ENCODE measurements at regions not wholly inside any gene's neighbourhood (a gene's known extent, or its start where the extent isn't known, plus 50 kb on each side); places are given as distances from the start of the nearest gene placed in this dataset.

- DNase-seq (ENCODE audit: low read depth, low spot score), result no peak
- Mint-ChIP-seq H3K4me1 (peaks cover 11% of the 10 kb centered on the region), H3K9me3 (no peaks in the 10 kb centered on the region), H3K4me3 (no peak overlapping the region), H3K27ac (ENCODE audit: unreplicated experiment) (no peak overlapping the region), H3K36me3 (ENCODE audit: low read depth) (no peaks in the 10 kb centered on the region), H3K27me3 (ENCODE audit: low read depth) (no peaks in the 10 kb centered on the region)
- TF ChIP-seq, protein P1, sequence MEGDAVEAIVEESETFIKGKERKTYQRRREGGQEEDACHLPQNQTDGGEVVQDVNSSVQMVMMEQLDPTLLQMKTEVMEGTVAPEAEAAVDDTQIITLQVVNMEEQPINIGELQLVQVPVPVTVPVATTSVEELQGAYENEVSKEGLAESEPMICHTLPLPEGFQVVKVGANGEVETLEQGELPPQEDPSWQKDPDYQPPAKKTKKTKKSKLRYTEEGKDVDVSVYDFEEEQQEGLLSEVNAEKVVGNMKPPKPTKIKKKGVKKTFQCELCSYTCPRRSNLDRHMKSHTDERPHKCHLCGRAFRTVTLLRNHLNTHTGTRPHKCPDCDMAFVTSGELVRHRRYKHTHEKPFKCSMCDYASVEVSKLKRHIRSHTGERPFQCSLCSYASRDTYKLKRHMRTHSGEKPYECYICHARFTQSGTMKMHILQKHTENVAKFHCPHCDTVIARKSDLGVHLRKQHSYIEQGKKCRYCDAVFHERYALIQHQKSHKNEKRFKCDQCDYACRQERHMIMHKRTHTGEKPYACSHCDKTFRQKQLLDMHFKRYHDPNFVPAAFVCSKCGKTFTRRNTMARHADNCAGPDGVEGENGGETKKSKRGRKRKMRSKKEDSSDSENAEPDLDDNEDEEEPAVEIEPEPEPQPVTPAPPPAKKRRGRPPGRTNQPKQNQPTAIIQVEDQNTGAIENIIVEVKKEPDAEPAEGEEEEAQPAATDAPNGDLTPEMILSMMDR (conservative IDR thresholded peaks at IDR 0.05), result no peak
These were observed 1012.5 kb upstream of the SEMA6A start for GRCh38 chr5:117587111-117587510.

GRCh38 chr5:117568622-117569021 lies 994.0 kb upstream of the SEMA6A start:
- Mint-ChIP-seq H3K9me3 (no peaks in the 10 kb centered on the region), H3K4me3 (no peak overlapping the region), H3K36me3 (ENCODE audit: low read depth) (no peaks in the 10 kb centered on the region), H3K4me1 (no peaks in the 10 kb centered on the region), H3K27ac (ENCODE audit: unreplicated experiment) (no peak overlapping the region), H3K27me3 (ENCODE audit: low read depth) (no peaks in the 10 kb centered on the region)
- TF ChIP-seq, protein P1 (conservative IDR thresholded peaks at IDR 0.05), result no peak
- DNase-seq (ENCODE audit: low read depth, low spot score), result no peak

DNA sequence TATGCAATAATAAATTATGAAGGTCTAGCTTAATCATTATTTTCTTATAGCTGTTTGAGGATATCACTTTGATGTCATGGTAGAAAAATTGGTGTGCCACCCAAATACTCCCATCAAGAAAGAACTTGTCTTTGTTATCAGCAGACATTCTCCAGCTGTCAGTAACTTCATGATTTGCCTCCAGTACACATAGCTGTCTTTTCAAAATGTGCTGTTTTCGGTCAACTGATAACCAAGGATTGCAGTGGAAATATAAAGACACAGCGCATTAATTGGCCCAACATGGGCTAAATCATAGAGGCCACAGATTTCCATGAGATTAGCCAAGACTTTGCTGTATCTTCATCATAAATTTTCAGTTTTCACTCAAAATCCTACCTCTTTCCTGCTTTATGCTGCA lies 993.5 kb upstream of the SEMA6A start:
- Mint-ChIP-seq H3K9me3 (no peaks in the 10 kb centered on the region), H3K4me3 (no peak overlapping the region), H3K4me1 (no peaks in the 10 kb centered on the region), H3K36me3 (ENCODE audit: low read depth) (no peaks in the 10 kb centered on the region), H3K27me3 (ENCODE audit: low read depth) (no peaks in the 10 kb centered on the region), H3K27ac (ENCODE audit: unreplicated experiment) (no peak overlapping the region)
- DNase-seq (ENCODE audit: low read depth, low spot score), result no peak
- TF ChIP-seq, protein P1 (conservative IDR thresholded peaks at IDR 0.05), result no peak

DNA sequence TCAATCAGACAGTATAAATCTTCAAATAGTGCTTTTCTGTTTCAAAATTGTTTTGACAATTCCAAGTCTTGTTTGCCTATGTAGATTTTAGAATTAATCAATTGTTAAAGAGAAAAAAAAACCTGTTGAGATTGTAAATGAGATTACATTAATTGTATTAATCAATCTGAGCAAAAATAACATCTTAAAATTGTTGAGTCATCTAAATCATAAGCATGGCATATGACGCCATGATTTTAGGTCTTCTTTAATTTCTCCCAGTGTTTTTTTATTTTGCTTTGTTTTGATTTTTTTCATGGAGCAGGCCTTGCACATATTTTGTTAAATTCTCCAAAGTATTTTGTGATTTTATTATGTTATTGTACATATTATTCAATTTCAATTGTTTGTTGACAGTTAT lies 988.0 kb upstream of the SEMA6A start:
- DNase-seq (ENCODE audit: low read depth, low spot score), result no peak
- no peaks in the 10 kb centered on the region for H3K27me3 Mint-ChIP-seq (ENCODE audit: low read depth)
- H3K4me1 Mint-ChIP-seq, result no peaks in the 10 kb centered on the region
- no peaks in the 10 kb centered on the region for H3K36me3 Mint-ChIP-seq (ENCODE audit: low read depth)
- no peaks in the 10 kb centered on the region for H3K9me3 Mint-ChIP-seq
- TF ChIP-seq, protein P1 (conservative IDR thresholded peaks at IDR 0.05), result no peak
- H3K27ac Mint-ChIP-seq (ENCODE audit: unreplicated experiment), result no peak overlapping the region
- H3K4me3 Mint-ChIP-seq, result no peak overlapping the region

GRCh38 chr5:117561531-117561930 lies 986.9 kb upstream of the SEMA6A start:
- Mint-ChIP-seq H3K27me3 (ENCODE audit: low read depth) (no peaks in the 10 kb centered on the region), H3K9me3 (no peaks in the 10 kb centered on the region), H3K4me1 (no peaks in the 10 kb centered on the region)

More at GRCh38 chr5:117561531-117561930, 986.9 kb upstream of the SEMA6A start:
- TF ChIP-seq, protein P1 (conservative IDR thresholded peaks at IDR 0.05), result no peak
- Mint-ChIP-seq H3K36me3 (ENCODE audit: low read depth) (no peaks in the 10 kb centered on the region), H3K4me3 (no peak overlapping the region), H3K27ac (ENCODE audit: unreplicated experiment) (no peak overlapping the region)
- DNase-seq (ENCODE audit: low read depth, low spot score), result no peak

Data from neural crest cell (in vitro differentiated cells).